Hepatocyte (in vitro differentiated cells): ENCODE measurements at regions not wholly inside any gene's neighbourhood (a gene's known extent, or its start where the extent isn't known, plus 50 kb on each side); places are given as distances from the start of the nearest gene placed in this dataset.

Experiments
- EZH2 ChIP-seq: fragments of 200-600 bp; sonication (generic); IDR thresholded peaks from 2 replicates; pipeline ENCODE4 v1.6.1; 2016; ENCODE audit warnings: antibody characterized with exemption, mild to moderate bottlenecking, borderline replicate concordance
- EZH2phosphoT487 ChIP-seq: fragments of 200-600 bp; sonication (generic); IDR thresholded peaks from one replicate; pipeline ENCODE4 v1.6.1; 2018; ENCODE audit warnings: antibody characterized with exemption, mild to moderate bottlenecking, low read depth, moderate library complexity; ENCODE audit not compliant: unreplicated experiment, severe bottlenecking
- TF ChIP-seq, protein P1 (sequence below): fragments of 200-600 bp; sonication (generic); IDR thresholded peaks from 2 replicates; pipeline ENCODE4 v1.5.1; 2016; ENCODE audit warnings: antibody characterized with exemption, mild to moderate bottlenecking; ENCODE audit not compliant: poor library complexity

DNA sequence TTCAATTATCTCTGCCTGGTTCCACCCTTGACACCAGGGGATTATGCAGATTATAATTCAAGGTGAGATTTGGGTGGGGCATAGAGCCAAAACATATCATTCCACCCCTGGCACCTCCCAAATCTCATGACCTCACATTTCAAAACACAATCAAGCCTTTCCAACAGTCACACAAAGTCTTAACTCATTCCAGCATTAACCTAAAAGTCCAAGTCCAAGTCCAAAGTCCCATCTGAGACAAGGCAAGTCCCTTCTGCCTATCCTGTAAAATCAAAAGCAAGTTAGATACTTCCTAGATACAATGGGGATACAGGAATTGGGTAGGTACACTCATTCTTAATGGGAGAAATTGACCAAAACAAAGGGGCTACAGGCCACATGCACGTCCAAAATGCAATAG is 73.7 kb upstream of the SLC24A3 start:
- TF ChIP-seq EZH2: no peak
- TF ChIP-seq, protein P1, sequence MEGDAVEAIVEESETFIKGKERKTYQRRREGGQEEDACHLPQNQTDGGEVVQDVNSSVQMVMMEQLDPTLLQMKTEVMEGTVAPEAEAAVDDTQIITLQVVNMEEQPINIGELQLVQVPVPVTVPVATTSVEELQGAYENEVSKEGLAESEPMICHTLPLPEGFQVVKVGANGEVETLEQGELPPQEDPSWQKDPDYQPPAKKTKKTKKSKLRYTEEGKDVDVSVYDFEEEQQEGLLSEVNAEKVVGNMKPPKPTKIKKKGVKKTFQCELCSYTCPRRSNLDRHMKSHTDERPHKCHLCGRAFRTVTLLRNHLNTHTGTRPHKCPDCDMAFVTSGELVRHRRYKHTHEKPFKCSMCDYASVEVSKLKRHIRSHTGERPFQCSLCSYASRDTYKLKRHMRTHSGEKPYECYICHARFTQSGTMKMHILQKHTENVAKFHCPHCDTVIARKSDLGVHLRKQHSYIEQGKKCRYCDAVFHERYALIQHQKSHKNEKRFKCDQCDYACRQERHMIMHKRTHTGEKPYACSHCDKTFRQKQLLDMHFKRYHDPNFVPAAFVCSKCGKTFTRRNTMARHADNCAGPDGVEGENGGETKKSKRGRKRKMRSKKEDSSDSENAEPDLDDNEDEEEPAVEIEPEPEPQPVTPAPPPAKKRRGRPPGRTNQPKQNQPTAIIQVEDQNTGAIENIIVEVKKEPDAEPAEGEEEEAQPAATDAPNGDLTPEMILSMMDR: no peak
- TF ChIP-seq EZH2phosphoT487: no peak
